ENCODE measurements at regions not wholly inside any gene's neighbourhood (a gene's known extent, or its start where the extent isn't known, plus 50 kb on each side); places are given as distances from the start of the nearest gene placed in this dataset.
A peak's percentile ranks its signal among the peaks of the same experiment; 100 is the strongest.

GRCh38 chr7:155216475-155217272, 81.0 kb upstream of the INSIG1 start:
- no peak for DNase-seq (ENCODE audit: low spot score)

GRCh38 chr7:155217634-155218033, 80.0 kb upstream of the INSIG1 start:
- DNase-seq (ENCODE audit: low spot score), result no peak

- DNase-seq (ENCODE audit: low spot score), result no peak
Observed at GRCh38 chr7:155218276-155219153, 79.2 kb upstream of the INSIG1 start.

- no peak for DNase-seq (ENCODE audit: low spot score)
Observed at GRCh38 chr7:155219154-155219531, 78.5 kb upstream of the INSIG1 start.

DNA sequence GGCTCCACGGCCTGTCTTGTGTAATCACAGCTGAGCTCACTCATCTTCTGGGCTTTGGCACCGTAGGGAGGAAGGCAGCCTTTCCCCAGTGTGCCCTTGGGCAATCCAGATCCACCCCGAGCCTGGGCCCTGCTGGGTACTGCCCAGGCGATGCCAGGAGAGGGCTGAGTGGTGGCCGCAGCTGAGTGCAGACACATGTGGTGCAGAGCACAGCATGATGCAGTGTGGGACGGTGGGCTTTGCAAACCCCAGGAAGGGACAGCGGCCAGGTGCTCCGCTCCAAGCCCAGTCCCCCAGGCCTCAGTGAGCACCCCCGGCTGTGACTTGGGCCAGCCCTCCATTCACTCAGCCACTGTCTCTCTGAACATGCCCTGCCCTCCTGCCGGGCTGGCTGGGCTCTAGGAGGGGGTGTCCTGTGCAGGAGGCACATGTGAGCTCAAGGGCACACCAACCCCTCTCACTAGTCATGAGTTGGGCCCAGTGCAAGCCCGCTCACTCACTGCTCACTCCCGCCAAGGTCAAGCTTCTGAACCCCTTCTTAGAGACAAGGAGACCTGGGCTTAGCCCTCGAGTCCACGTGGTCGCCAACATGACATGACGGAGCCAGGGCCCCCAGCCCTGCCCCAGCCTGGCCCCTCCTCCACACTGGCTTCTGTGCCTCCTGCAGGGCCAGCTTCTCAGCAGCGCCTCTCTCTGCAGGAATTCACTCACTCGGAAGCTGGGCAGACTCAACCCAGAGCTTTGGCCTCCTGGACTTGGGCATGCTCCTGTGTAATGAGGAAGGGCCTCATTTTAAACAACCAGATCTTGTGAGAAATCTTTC, 77.5 kb upstream of the INSIG1 start:
- DNase-seq (ENCODE audit: low spot score), result peak; percentile 53

GRCh38 chr7:155220903-155221302, 76.8 kb upstream of the INSIG1 start:
- no peak for DNase-seq (ENCODE audit: low spot score)

DNA sequence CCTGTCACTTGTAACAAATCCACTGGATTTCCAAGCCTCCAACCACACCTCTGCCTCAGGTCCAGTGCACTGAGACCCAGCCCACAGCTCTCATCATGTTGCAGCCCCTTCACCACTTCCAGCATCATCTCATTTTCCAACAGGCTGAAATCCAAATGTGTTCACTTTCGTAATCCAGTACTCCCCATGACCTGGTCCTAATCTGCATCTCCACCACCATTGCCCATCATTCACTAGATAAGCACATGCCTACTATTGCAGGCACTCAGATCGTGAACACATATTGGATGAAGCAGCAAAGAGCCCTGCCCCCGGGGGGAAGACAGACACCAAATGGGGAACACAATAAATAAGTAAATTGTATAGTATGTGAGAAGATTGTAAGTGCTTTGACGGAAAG, 76.1 kb upstream of the INSIG1 start:
- no peak for DNase-seq (ENCODE audit: low spot score)

- no peak for DNase-seq (ENCODE audit: low spot score)
Observed at GRCh38 chr7:155222061-155222460, 75.6 kb upstream of the INSIG1 start.

GRCh38 chr7:155222573-155222972, 75.1 kb upstream of the INSIG1 start:
- no peak for DNase-seq (ENCODE audit: low spot score)

- DNase-seq (ENCODE audit: low spot score), result no peak
Observed at GRCh38 chr7:155223021-155223420, 74.7 kb upstream of the INSIG1 start.

GRCh38 chr7:155223503-155223902, 74.2 kb upstream of the INSIG1 start:
- DNase-seq (ENCODE audit: low spot score), result no peak

DNA sequence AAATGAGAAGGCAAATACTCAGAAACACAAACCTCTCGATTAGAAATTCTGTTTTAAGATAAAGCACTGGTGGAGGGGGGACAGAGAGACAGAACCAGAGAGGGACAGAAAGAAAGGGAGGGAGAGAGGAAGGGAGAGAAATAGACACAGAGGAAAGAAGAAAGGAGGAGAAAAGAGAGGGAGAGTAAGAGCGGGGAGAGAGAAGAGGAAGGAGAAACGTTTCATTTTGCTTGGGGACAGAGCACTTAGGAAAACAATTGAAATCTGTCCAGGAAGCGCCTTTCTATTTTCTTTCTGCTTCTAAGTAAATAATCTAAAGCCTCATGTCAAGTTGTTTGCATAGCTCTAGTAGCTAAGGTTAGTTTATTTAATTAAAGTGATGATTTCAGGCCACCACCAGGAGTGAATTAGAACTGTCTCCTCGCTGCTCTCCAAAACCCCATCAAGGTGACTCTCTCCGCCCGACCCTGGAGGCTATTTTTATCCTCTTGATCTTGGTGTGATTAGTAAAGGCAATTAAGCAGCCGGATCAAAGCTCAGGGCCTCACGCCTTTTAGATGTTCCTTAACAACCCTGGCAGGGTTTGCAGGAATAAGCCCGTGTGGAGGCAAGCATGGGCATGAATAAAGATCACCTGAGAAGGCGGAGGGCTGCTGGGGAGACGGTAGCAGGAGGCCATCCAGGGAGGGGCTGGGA, 73.4 kb upstream of the INSIG1 start:
- DNase-seq (ENCODE audit: low spot score), result no peak

DNA sequence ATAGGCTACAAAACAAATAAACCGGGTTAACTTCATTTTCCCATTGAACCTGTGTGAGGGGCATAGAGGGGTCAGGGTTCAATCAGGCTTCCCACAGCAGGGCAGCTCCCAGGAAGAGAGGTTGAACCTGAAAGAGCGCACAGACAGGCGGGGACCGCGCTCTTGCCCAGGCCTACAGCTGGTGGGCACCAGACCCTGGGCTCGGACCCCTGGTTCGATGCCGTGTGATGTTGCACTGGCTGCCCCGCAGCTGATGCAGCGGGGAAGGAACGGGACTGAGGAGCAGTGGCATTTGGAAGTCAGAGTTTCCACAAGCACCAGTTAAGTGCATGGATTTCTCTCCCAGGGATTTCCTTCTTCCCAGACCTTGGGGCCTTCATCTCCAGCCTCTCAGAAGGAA, 72.6 kb upstream of the INSIG1 start:
- DNase-seq (ENCODE audit: low spot score), result no peak

- no peak for DNase-seq (ENCODE audit: low spot score)
Observed at GRCh38 chr7:155225516-155225915, 72.2 kb upstream of the INSIG1 start.

DNA sequence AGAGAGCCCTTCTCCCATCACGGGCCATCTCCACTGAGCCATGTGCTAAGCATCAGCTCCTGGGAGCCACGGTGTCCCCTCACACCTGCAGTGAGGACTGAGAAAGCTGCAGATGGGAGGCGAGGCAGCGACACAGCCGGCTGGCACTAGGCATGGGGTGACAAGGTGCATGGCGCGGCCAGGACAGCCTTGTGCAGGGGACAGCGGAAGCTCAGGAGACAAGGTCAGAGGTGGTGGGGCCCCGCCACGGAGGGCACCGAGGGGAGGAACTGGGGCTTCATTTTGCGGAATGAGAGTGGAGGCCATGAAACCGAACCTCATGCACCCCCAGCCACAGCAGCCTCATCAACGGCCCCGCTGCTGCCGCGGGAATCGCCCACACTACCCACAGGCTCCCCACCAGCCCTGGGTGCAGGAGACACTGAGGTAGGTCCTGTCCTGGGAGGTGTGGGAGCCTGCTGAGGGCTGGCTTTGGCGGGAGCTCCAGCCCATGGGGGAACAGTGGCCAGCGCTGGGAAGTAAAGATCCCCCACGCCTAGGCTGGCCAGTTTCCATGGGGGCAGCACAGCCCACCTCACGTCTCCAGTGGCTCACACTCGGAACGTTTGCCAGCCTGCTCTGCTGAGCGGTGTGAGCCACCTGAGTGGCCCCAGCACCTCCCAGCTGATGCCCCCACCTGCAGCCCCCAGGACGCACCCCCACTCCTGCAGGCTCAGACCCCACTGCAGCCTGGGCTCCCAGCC, 71.2 kb upstream of the INSIG1 start:
- no peak for DNase-seq (ENCODE audit: low spot score)

- DNase-seq (ENCODE audit: low spot score), result no peak
Observed at GRCh38 chr7:155227004-155227787, 70.5 kb upstream of the INSIG1 start.

DNA sequence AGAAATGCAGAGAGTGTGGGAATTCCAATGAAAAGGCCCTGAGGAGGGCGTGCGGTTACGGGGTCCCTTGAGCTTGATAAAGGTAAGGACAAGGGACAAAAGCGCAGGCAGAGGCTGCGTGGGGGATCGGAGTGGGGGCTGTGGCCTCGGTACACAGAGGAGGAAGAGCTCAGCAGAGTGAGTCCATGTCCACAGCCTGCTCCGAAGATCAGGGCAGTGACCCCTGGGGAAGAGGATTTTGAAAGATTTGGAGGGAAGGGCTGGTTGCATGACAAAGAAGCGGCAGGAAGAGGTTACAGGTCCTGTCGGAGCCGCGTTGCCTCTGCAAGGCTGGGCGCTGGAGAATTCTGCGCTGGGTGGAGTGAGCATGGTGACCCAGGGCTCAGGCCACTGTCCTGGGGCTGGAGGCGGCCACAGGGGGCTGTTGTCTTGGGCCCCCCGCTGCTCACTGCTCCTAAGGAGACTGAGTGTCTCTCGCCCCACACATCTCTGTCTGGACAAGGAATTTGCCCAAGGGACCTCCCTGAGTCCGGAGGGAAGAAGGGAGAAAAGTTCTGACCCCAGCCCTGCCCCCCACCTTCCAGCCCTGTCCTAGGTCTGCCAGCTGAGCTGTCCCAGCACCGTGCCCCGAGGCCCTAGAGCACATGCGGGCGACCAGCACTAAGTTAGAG, 69.8 kb upstream of the INSIG1 start:
- DNase-seq (ENCODE audit: low spot score), result no peak

DNA sequence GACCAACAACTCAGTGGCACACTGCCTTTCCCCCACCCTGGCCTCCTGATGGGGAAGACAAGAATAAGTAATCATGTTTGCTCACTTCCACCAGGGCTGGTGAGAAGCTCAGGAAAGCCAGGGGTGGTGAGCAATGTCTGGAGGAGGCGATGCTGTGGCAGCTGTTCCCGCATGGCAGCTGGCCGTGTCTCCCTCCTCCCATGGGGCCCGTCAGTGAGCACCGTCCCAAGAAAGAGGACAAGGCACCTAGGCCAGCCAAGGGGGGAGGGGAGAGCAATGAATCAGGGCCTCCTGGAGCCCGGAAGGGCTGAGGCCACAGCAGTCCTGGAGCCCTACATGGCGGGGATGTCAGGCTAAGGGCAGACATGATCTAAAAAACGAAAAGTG, 69.2 kb upstream of the INSIG1 start:
- DNase-seq (ENCODE audit: low spot score), result peak; percentile 42

- no peak for DNase-seq (ENCODE audit: low spot score)
Observed at GRCh38 chr7:155228894-155229293, 68.8 kb upstream of the INSIG1 start.
